Right lobe of liver (tissue), 6 donors: ENCODE measurements at regions not wholly inside any gene's neighbourhood (a gene's known extent, or its start where the extent isn't known, plus 50 kb on each side); places are given as distances from the start of the nearest gene placed in this dataset.

Experiments
- ATAC-seq, 4 donors: fragments of 200-7000 bp; cut with Tn5 transposase; one replicate each; pipeline ENCODE4 v1.9.1; 2020; ENCODE audit warnings: mild to moderate bottlenecking in 4 of 4, moderate library complexity in 4 of 4
- DNase-seq, 3 donors: peaks; one replicate each; pipeline ENCODE4 v3.0.0-alpha.2; 2020
- H3K27ac ChIP-seq, 3 donors: fragments of 200-600 bp; one replicate each; pipeline ENCODE4 v1.8.0; 2022
- H3K27me3 ChIP-seq, 2 donors: fragments of 200-600 bp; one replicate each; pipeline ENCODE4 v1.8.0; 2022
- H3K36me3 ChIP-seq, 4 donors: fragments of 200-600 bp; sonication (generic) in 1 of 4; one replicate each; pipeline versions ENCODE4 v1.5.1 to v1.8.0; 2017 to 2022; ENCODE audit warnings: control low read depth in 1 of 4
- H3K4me1 ChIP-seq, 4 donors: fragments of 200-600 bp; sonication (generic) in 1 of 4; one replicate each; pipeline versions ENCODE4 v1.5.1 to v1.8.0; 2017 to 2022; ENCODE audit warnings: control low read depth in 1 of 4
- H3K4me3 ChIP-seq, 3 donors: fragments of 200-600 bp; one replicate each; pipeline ENCODE4 v1.8.0; 2022
- H3K9me3 ChIP-seq, 4 donors: fragments of 200-600 bp; sonication (generic) in 1 of 4; one replicate each; pipeline versions ENCODE4 v1.5.1 to v1.8.0; 2017 to 2022; ENCODE audit warnings: control low read depth in 1 of 4
- CTCF ChIP-seq, 4 donors: fragments of 200-600 bp in 3 of 4; fragments of 450-650 bp in 1 of 4; IDR thresholded peaks; one replicate each; pipeline versions ENCODE4 v1.5.1 to v1.8.0; 2016 to 2022; ENCODE audit warnings: antibody characterized with exemption in 4 of 4, mild to moderate bottlenecking in 2 of 4
- POLR2A ChIP-seq: fragments of 450-650 bp; IDR thresholded peaks from one replicate; pipeline ENCODE4 v1.6.1; 2017; ENCODE audit warnings: antibody characterized with exemption, mild to moderate bottlenecking
- WGBS: methylation state at CpG from one replicate; pipeline ENCODE4 v1.1.6; 2018; ENCODE audit warnings: low coverage, low lambda C conversion rate; ENCODE audit not compliant: insufficient coverage; ENCODE audit errors: missing lambda C conversion rate; 5-methylcytosine and 5-hydroxymethylcytosine counted together
- intact Hi-C, 2 donors: fragments of 100-400 bp; cut with DNase I; formaldehyde crosslinking; loops; one replicate each; pipeline versions ENCODE4 v1.11.2 to v1.14.1; 2022
- donor health status: DM: no; HTN: yes; CAD: no.
- donor health status: DM: no; HTN: no; CAD: no.
- donor health status: DM: no; HTN: no; CAD: no.
- donor health status: DM: no; HTN: yes; CAD: no.
- donor health status: DM: no; HTN: yes; CAD: no.

DNA sequence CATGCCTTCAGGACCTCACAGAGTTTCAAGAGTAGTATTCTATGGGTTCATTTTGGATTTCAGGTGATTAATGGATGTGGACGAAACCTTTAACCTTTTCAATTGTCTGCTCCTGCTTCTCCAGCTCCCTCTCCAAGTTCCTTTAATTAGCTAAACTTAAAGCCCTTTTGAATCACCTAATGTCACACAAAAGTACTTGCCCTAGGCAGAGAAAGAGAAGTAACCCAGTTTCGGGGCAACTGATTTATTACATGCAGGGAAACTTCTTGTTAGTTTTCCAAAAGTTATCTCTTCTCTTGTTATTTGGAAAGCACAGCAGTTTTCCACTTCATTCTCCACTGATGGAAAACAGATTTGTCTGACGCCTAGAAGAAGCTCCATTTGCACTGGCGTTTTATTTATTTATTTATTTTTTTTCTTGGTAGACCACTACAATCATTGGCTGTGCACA, 407.7 kb upstream of the JARID2 start:
- no peaks in the 10 kb centered on the region for H3K27me3 ChIP-seq
- ATAC-seq (no peak), DNase-seq (no peak)
- H3K36me3 ChIP-seq = no peaks in the 10 kb centered on the region
- H3K9me3 ChIP-seq = no peaks in the 10 kb centered on the region
- intact Hi-C loops = no loop called here
- no peak overlapping the region for H3K4me3 ChIP-seq
- no peak overlapping the region for H3K27ac ChIP-seq
- WGBS = 52% methylated on average over 4 of the region's 4 CpGs
- TF ChIP-seq POLR2A = no peak
- TF ChIP-seq CTCF (IDR thresholded peaks at IDR 0.05) = no peak
- no peaks in the 10 kb centered on the region for H3K4me1 ChIP-seq

DNA sequence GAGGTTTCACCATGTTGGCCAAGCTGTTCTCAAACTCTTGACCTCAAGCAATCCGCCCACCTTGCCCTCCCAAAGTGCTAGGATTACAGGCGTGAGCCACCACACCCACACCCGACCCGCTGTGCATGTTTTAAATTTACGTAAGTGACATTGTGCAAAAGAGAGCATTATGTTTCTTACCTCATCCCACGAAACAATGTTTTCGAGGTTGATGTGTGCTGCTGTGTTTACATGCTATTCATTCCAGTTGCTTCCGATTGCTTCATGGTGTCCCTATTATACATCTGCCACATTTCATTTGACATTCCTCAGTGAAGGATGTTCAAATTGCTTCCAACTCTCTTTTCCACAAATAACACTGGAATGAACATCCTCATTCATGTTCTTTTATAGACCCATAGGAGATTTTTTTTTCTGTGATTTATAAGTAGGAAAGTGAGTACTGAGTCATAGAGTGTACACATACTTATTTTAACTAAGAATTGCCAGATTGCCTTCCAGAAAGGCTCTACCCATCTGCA, 403.9 kb upstream of the JARID2 start:
- intact Hi-C loops = no loop called here
- Histone ChIP-seq H3K27ac (no peak overlapping the region), H3K36me3 (no peaks in the 10 kb centered on the region), H3K9me3 (no peaks in the 10 kb centered on the region), H3K27me3 (no peaks in the 10 kb centered on the region), H3K4me3 (no peak overlapping the region), H3K4me1 (no peaks in the 10 kb centered on the region)
- DNase-seq (no peak), ATAC-seq (peak in 1 of 4 donors; percentile 17)
- WGBS = 73% methylated on average over 7 of the region's 8 CpGs
- TF ChIP-seq CTCF (IDR thresholded peaks at IDR 0.05) (no peak), POLR2A (no peak)

DNA sequence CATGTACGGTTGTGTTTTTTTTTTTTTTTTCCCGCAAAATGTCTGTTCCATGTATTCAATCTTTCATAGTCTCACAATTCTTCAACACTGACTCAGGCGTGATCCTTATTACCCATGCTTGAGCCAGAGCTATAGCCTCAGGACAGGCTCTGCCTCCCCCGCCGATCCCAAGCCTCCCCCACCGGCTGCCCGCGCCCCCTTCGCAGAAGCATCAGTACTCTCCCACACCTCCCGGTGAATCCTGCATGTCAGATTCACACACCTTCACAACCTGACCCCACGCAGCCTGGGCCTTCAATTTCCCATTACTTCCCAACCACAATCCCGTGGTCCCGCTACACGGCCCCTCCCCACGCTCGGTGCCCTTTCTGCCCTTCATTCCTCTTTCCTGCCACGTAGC, 401.5 kb upstream of the JARID2 start:
- no peaks in the 10 kb centered on the region for H3K36me3 ChIP-seq
- DNase-seq = no peak
- 89% methylated on average over 16 of the region's 17 CpGs for WGBS
- no peaks in the 10 kb centered on the region for H3K27me3 ChIP-seq
- intact Hi-C loops = no loop called here
- no peaks in the 10 kb centered on the region for H3K9me3 ChIP-seq
- H3K4me3 ChIP-seq = no peak overlapping the region
- H3K4me1 ChIP-seq = no peaks in the 10 kb centered on the region
- no peak for TF ChIP-seq POLR2A
- no peak for TF ChIP-seq CTCF (IDR thresholded peaks at IDR 0.05)
- H3K27ac ChIP-seq = no peak overlapping the region
- no peak for ATAC-seq

- no peak overlapping the region for H3K27ac ChIP-seq
- no peak for DNase-seq
- no peaks in the 10 kb centered on the region for H3K36me3 ChIP-seq
- no peaks in the 10 kb centered on the region for H3K27me3 ChIP-seq
- WGBS = 87% methylated on average over 3 of the region's 3 CpGs
- ATAC-seq = no peak
- no peak overlapping the region for H3K4me3 ChIP-seq
- intact Hi-C loops = no loop called here
- no peaks in the 10 kb centered on the region for H3K9me3 ChIP-seq
- no peaks in the 10 kb centered on the region for H3K4me1 ChIP-seq
- TF ChIP-seq CTCF (IDR thresholded peaks at IDR 0.05) (no peak), POLR2A (no peak)
Measured at GRCh38 chr6:14848019-14848418, 397.9 kb upstream of the JARID2 start.

- Histone ChIP-seq H3K4me1 (no peaks in the 10 kb centered on the region), H3K4me3 (no peak overlapping the region), H3K27me3 (no peaks in the 10 kb centered on the region), H3K36me3 (no peaks in the 10 kb centered on the region), H3K9me3 (no peaks in the 10 kb centered on the region), H3K27ac (no peak overlapping the region)
- intact Hi-C loops = no loop called here
- no peak for DNase-seq
- ATAC-seq = no peak
- TF ChIP-seq POLR2A (no peak), CTCF (IDR thresholded peaks at IDR 0.05) (no peak)
Measured at GRCh38 chr6:14849185-14849584, 396.7 kb upstream of the JARID2 start.
